Osteocyte (in vitro differentiated cells): ENCODE measurements at regions not wholly inside any gene's neighbourhood (a gene's known extent, or its start where the extent isn't known, plus 50 kb on each side); places are given as distances from the start of the nearest gene placed in this dataset.

Source experiments
- DNase-seq: peaks from one replicate; pipeline ENCODE4 v3.0.0; 2021; ENCODE audit warnings: mixed read lengths; ENCODE audit not compliant: unreplicated experiment; ENCODE audit errors: extremely low spot score
- H3K27ac Mint-ChIP-seq: one replicate; pipeline ENCODE4 v1.8.0; 2021; ENCODE audit warnings: mild to moderate bottlenecking, mixed read lengths; ENCODE audit not compliant: unreplicated experiment
- H3K27me3 Mint-ChIP-seq: one replicate; pipeline ENCODE4 v1.8.0; 2021; ENCODE audit warnings: mixed read lengths; ENCODE audit not compliant: unreplicated experiment
- H3K36me3 Mint-ChIP-seq: one replicate; pipeline ENCODE4 v1.8.0; 2021; ENCODE audit warnings: mixed read lengths; ENCODE audit not compliant: unreplicated experiment
- H3K4me1 Mint-ChIP-seq: one replicate; pipeline ENCODE4 v1.8.0; 2021; ENCODE audit warnings: mixed read lengths; ENCODE audit not compliant: unreplicated experiment
- H3K4me3 Mint-ChIP-seq: one replicate; pipeline ENCODE4 v1.8.0; 2021; ENCODE audit warnings: mild to moderate bottlenecking, moderate library complexity, mixed read lengths; ENCODE audit not compliant: unreplicated experiment
- H3K9me3 Mint-ChIP-seq: one replicate; pipeline ENCODE4 v1.8.0; 2021; ENCODE audit warnings: mixed read lengths; ENCODE audit not compliant: unreplicated experiment
- TF ChIP-seq, protein P1 (sequence below): fragments of 200-600 bp; sonication (generic); IDR thresholded peaks from 2 replicates; pipeline ENCODE4 v1.5.0; 2021; ENCODE audit warnings: antibody characterized with exemption, mild to moderate bottlenecking, moderate library complexity

DNA sequence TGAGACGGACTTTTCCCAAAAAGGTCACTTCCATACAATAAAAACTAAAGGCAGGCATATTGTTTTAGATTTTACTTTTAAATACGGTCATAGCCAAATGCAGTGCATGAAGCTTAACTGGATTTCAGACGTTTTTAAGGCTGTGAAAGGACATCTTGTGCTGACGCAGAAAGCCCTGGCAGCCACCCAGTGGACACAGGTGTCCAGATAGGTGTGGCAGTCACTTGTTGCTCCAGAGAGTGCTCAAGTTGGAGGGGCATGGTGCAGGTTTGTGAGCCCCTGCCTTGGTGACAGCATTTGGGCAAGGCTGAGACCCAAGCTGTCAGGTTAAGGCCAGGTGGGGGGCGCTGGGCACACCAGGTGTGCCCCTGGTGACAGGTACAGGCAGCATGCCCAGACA, 135.8 kb upstream of the TBL1X start:
- peaks cover 10% of the 10 kb centered on the region for H3K4me1 Mint-ChIP-seq
- H3K27ac Mint-ChIP-seq = no peak overlapping the region
- H3K27me3 Mint-ChIP-seq = no peaks in the 10 kb centered on the region
- DNase-seq = no peak
- peaks cover 13% of the 10 kb centered on the region for H3K9me3 Mint-ChIP-seq
- no peaks in the 10 kb centered on the region for H3K36me3 Mint-ChIP-seq
- TF ChIP-seq, protein P1, sequence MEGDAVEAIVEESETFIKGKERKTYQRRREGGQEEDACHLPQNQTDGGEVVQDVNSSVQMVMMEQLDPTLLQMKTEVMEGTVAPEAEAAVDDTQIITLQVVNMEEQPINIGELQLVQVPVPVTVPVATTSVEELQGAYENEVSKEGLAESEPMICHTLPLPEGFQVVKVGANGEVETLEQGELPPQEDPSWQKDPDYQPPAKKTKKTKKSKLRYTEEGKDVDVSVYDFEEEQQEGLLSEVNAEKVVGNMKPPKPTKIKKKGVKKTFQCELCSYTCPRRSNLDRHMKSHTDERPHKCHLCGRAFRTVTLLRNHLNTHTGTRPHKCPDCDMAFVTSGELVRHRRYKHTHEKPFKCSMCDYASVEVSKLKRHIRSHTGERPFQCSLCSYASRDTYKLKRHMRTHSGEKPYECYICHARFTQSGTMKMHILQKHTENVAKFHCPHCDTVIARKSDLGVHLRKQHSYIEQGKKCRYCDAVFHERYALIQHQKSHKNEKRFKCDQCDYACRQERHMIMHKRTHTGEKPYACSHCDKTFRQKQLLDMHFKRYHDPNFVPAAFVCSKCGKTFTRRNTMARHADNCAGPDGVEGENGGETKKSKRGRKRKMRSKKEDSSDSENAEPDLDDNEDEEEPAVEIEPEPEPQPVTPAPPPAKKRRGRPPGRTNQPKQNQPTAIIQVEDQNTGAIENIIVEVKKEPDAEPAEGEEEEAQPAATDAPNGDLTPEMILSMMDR = no peak
- no peak overlapping the region for H3K4me3 Mint-ChIP-seq

DNA sequence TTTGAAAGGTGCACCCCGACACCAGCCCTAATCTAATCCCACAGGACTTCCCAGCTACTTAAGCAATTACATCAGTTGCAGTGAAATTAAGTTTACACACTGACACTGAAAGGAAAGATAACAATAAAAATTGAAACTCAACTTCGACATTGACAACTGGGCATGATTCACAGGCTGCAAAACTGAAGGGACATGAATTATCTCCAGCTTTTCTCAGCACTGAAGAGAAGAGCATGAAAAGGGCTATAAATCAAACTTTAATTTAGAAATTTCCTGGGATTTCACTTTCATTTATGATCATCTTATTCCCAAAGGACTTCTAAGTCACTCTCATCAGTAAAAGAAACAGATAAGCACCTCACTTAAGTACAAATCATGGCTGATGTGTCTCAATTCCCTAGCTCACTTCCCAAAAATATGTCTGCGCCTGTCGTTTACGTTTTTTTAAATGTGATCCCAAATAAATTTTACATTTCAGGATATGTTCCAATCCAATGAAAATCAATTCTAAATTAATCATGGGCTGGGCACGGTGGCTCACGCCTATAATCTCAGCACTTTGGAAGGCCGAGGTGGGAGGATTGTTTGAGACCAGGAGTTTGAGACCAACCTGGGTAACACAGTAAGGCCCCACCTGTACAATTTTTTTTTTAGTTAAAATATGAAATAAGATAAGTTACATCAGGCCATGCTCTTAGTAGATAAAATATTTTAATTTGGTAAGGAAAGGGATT, 134.4 kb upstream of the TBL1X start:
- H3K4me1 Mint-ChIP-seq = peaks cover 12% of the 10 kb centered on the region
- no peaks in the 10 kb centered on the region for H3K36me3 Mint-ChIP-seq
- TF ChIP-seq, protein P1 = no peak
- peaks cover 13% of the 10 kb centered on the region for H3K9me3 Mint-ChIP-seq
- no peak overlapping the region for H3K27ac Mint-ChIP-seq
- DNase-seq = no peak
- no peaks in the 10 kb centered on the region for H3K27me3 Mint-ChIP-seq
- H3K4me3 Mint-ChIP-seq = no peak overlapping the region

GRCh38 chrX:9333873-9334560, 130.8 kb upstream of the TBL1X start:
- no peak overlapping the region for H3K4me3 Mint-ChIP-seq
- H3K36me3 Mint-ChIP-seq = no peaks in the 10 kb centered on the region
- no peaks in the 10 kb centered on the region for H3K27me3 Mint-ChIP-seq
- DNase-seq = no peak
- H3K9me3 Mint-ChIP-seq = peaks cover 3% of the 10 kb centered on the region
- TF ChIP-seq, protein P1 = no peak
- H3K27ac Mint-ChIP-seq = no peak overlapping the region
- peaks cover 10% of the 10 kb centered on the region for H3K4me1 Mint-ChIP-seq

- Mint-ChIP-seq H3K4me3 (no peak overlapping the region), H3K9me3 (no peaks in the 10 kb centered on the region), H3K4me1 (peaks cover 10% of the 10 kb centered on the region), H3K27me3 (no peaks in the 10 kb centered on the region), H3K36me3 (no peaks in the 10 kb centered on the region), H3K27ac (no peak overlapping the region)
- DNase-seq = no peak
- TF ChIP-seq, protein P1 = no peak
Measured at GRCh38 chrX:9335251-9335650, 129.6 kb upstream of the TBL1X start.

DNA sequence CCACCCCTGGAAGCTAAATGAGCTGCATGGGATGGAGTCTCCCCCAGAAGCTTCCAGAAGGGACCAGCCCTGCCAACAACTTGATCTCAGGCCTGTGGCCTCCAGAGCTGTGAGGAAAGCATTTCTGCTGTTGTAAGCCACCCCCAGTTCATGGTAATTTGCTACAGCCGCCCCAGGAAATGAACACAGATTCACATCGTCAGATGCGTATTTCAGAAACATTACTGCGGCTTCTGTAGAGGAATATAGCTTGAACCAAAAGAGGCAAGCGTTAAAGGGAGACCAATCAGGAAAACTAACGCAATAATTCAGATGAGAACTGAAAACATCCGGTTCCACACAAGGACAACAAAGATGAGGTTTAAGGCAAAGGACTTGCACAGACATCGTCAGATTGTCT, 128.4 kb upstream of the TBL1X start:
- TF ChIP-seq, protein P1 = no peak
- H3K36me3 Mint-ChIP-seq = no peaks in the 10 kb centered on the region
- no peaks in the 10 kb centered on the region for H3K9me3 Mint-ChIP-seq
- DNase-seq = no peak
- no peak overlapping the region for H3K27ac Mint-ChIP-seq
- H3K27me3 Mint-ChIP-seq = no peaks in the 10 kb centered on the region
- no peak overlapping the region for H3K4me3 Mint-ChIP-seq
- peaks cover 18% of the 10 kb centered on the region for H3K4me1 Mint-ChIP-seq
